HCT116 (cell line): ENCODE measurements at regions not wholly inside any gene's neighbourhood (a gene's known extent, or its start where the extent isn't known, plus 50 kb on each side); places are given as distances from the start of the nearest gene placed in this dataset.

ENCODE experiments used
- ATF3 ChIP-seq: IDR thresholded peaks from 2 replicates; pipeline ENCODE4 v1.6.1; 2012
- CEBPB ChIP-seq: IDR thresholded peaks from 2 replicates; pipeline ENCODE4 v1.6.1; 2012; ENCODE audit warnings: low read depth
- CTCF ChIP-seq, 3 experiments: fragments of 200-600 bp in 1 of 3; sonication (generic) in 1 of 3; IDR thresholded peaks in 2 of 3; conservative IDR thresholded peaks in 1 of 3; 2 replicates each; pipeline ENCODE4 v1.5.1; 2012 to 2017; ENCODE audit warnings: low read depth in 2 of 3, low read length in 2 of 3, antibody characterized with exemption in 1 of 3, borderline replicate concordance in 1 of 3, control low read depth in 1 of 3, mild to moderate bottlenecking in 1 of 3, mixed read lengths in 1 of 3, mixed run types in 1 of 3, moderate library complexity in 1 of 3; ENCODE audit not compliant: insufficient read depth in 1 of 3
- EGR1 ChIP-seq: IDR thresholded peaks from 2 replicates; pipeline ENCODE4 v1.6.1; 2012; ENCODE audit warnings: low read depth
- EZH2 ChIP-seq: fragments of 200-600 bp; sonication (generic); IDR thresholded peaks from 2 replicates; pipeline ENCODE4 v1.6.1; 2017; ENCODE audit warnings: antibody characterized with exemption, mixed run types
- EZH2phosphoT487 ChIP-seq: fragments of 200-600 bp; IDR thresholded peaks from 2 replicates; pipeline ENCODE4 v1.6.1; 2018; ENCODE audit warnings: antibody characterized with exemption, borderline replicate concordance
- POLR2A ChIP-seq: IDR thresholded peaks from 2 replicates; pipeline ENCODE4 v1.7.0; 2011; ENCODE audit warnings: borderline replicate concordance; ENCODE audit not compliant: insufficient read depth, insufficient read length; ENCODE audit errors: extremely low read depth
- POLR2AphosphoS5 ChIP-seq: IDR thresholded peaks from 2 replicates; pipeline ENCODE4 v1.6.1; 2011; ENCODE audit warnings: mild to moderate bottlenecking, low read depth, low read length, moderate library complexity
- REST ChIP-seq: IDR thresholded peaks from 2 replicates; pipeline ENCODE4 v1.6.1; 2012; ENCODE audit warnings: low read depth
- SIN3A ChIP-seq: IDR thresholded peaks from 2 replicates; pipeline ENCODE4 v1.6.1; 2012; ENCODE audit warnings: low read depth
- ZBTB33 ChIP-seq: IDR thresholded peaks from 2 replicates; pipeline ENCODE4 v1.6.1; 2011; ENCODE audit warnings: mild to moderate bottlenecking, low read length, moderate library complexity; ENCODE audit not compliant: insufficient replicate concordance; ENCODE audit errors: extremely low read depth

GRCh38 chr4:14236359-14236758 lies 608.8 kb upstream of the BOD1L1 start:
- TF ChIP-seq CTCF (IDR thresholded peaks at IDR 0.05 in 2 of 3, conservative IDR thresholded peaks at IDR 0.05 in 1 of 3; ENCODE audit: borderline replicate concordance in 1 of 3, insufficient read depth in 1 of 3, low read depth in 2 of 3, low read length in 2 of 3): no peak
- TF ChIP-seq EZH2phosphoT487: no peak
- no peak for TF ChIP-seq REST
- TF ChIP-seq SIN3A: no peak
- no peak for TF ChIP-seq POLR2A
- no peak for TF ChIP-seq EGR1
- no peak for TF ChIP-seq POLR2AphosphoS5
- TF ChIP-seq EZH2: no peak
- TF ChIP-seq ZBTB33: no peak
- no peak for TF ChIP-seq ATF3
- no peak for TF ChIP-seq CEBPB
